HepG2 (cell line): ENCODE measurements at regions not wholly inside any gene's neighbourhood (a gene's known extent, or its start where the extent isn't known, plus 50 kb on each side); places are given as distances from the start of the nearest gene placed in this dataset.

Source experiments
- ATAC-seq: fragments of 200-7000 bp; cut with Tn5 transposase; 3 replicates; pipeline ENCODE4 v1.9.1; 2020; ENCODE audit warnings: mild to moderate bottlenecking, moderate library complexity
- BruUV-seq: library from RNA; stranded (reverse); fragments of 400-500 nt; replicated peaks from 2 replicates; lab custom pipeline; 2021; lab: Mats Ljungman, UMichigan
- CTCF ChIA-PET: fragments of 300-600 bp; formaldehyde crosslinking; extraction: SDS; loops from one replicate; lab custom pipeline; 2021; ENCODE audit warnings: low total read pairs, inconsistent platforms, low intra/inter-chr PET ratio; lab: Yijun Ruan, JAX
- POLR2A ChIA-PET: fragments of 350-600 bp; sonication (Branson Sonifier 250); formaldehyde crosslinking; loops from one replicate; lab custom pipeline; 2020; ENCODE audit warnings: antibody characterized with exemption, inconsistent platforms; lab: Yijun Ruan, JAX
- DNase-seq: peaks from one replicate; pipeline ENCODE4 v3.0.0-alpha.2; 2015; ENCODE audit warnings: low spot score
- FAIRE-seq: peaks from 3 replicates; lab custom pipeline; 2011; peaks lifted over from hg19 to GRCh38; lab: Jason Lieb, UNC
- H2AFZ ChIP-seq: one replicate; pipeline ENCODE4 v1.6.1; 2011; ENCODE audit warnings: low read length, inconsistent platforms
- H3K27ac ChIP-seq: fragments of 300-600 bp; 3 replicates; pipeline ENCODE4 v1.8.0; 2011; ENCODE audit warnings: mixed run types, mild to moderate bottlenecking, mixed read lengths, low read length, inconsistent platforms; ENCODE audit not compliant: insufficient read depth; ENCODE audit errors: extremely low read length
- H3K27me3 ChIP-seq, 2 experiments: fragments of 200-600 bp in 1 of 2; 2 replicates in 1 of 2; 3 replicates in 1 of 2; pipeline versions ENCODE4 v1.6.0 to v1.8.0; 2011; ENCODE audit warnings: low read length in 2 of 2, mild to moderate bottlenecking in 2 of 2, moderate library complexity in 2 of 2, inconsistent platforms in 1 of 2; ENCODE audit not compliant: insufficient read depth in 2 of 2, control insufficient read depth in 1 of 2
- H3K36me3 ChIP-seq, 2 experiments: fragments of 200-600 bp in 1 of 2; replicated peaks in 1 of 2; 2 replicates in 1 of 2; 3 replicates in 1 of 2; pipeline versions ENCODE4 v1.5.1 to v1.8.0; 2011; ENCODE audit warnings: low read length in 2 of 2, inconsistent platforms in 1 of 2; ENCODE audit not compliant: insufficient read depth in 2 of 2, control insufficient read depth in 1 of 2
- H3K4me1 ChIP-seq: 2 replicates; pipeline ENCODE4 v1.5.1; 2012; ENCODE audit warnings: low read length, inconsistent platforms; ENCODE audit not compliant: insufficient read depth
- H3K4me2 ChIP-seq: 2 replicates; pipeline ENCODE4 v1.6.0; 2011; ENCODE audit warnings: low read depth, low read length, inconsistent platforms
- H3K4me3 ChIP-seq, 3 experiments: fragments of 200-600 bp in 1 of 3; sonication (generic), shearing (Covaris generic) in 1 of 3; replicated peaks in 1 of 3; 2 replicates each; pipeline ENCODE4 v1.5.1; 2011 to 2016; ENCODE audit warnings: low read length in 3 of 3, inconsistent platforms in 2 of 3, low read depth in 2 of 3, mild to moderate bottlenecking in 2 of 3, control low read depth in 1 of 3, mixed read lengths in 1 of 3; ENCODE audit not compliant: insufficient read depth in 1 of 3
- H3K79me2 ChIP-seq: one replicate; pipeline ENCODE4 v1.6.1; 2011; ENCODE audit warnings: low read length, inconsistent platforms; ENCODE audit not compliant: insufficient read depth
- H3K9ac ChIP-seq: 2 replicates; pipeline ENCODE4 v1.6.0; 2011; ENCODE audit warnings: mild to moderate bottlenecking, low read depth, low read length, inconsistent platforms; ENCODE audit not compliant: insufficient read depth
- H3K9me3 ChIP-seq: 2 replicates; pipeline ENCODE4 v1.5.1; 2012; ENCODE audit warnings: mild to moderate bottlenecking, low read length
- H4K20me1 ChIP-seq: 2 replicates; pipeline ENCODE4 v1.6.0; 2011; ENCODE audit warnings: inconsistent platforms, mild to moderate bottlenecking, low read length, moderate library complexity; ENCODE audit not compliant: insufficient read depth
- FOXJ3 ChIP-seq: sonication (generic); formaldehyde crosslinking; IDR thresholded peaks from 2 replicates; pipeline ENCODE4 v1.4.0; 2020; ENCODE audit warnings: missing genetic modification reagents, mild to moderate bottlenecking, borderline replicate concordance
- HNRNPK ChIP-seq: fragments of 200-400 bp; formaldehyde crosslinking; IDR thresholded peaks from 2 replicates; pipeline ENCODE4 v1.6.1; 2018; ENCODE audit warnings: low read length, low read depth, moderate library complexity, mild to moderate bottlenecking; ENCODE audit not compliant: poor library complexity, severe bottlenecking
- NFE2L2 ChIP-seq: fragments of 150-350 bp; IDR thresholded peaks from 2 replicates; pipeline ENCODE4 v1.6.1; 2014; ENCODE audit warnings: low read length
- REL ChIP-seq: sonication (generic); formaldehyde crosslinking; conservative IDR thresholded peaks from 2 replicates; pipeline ENCODE4 v1.8.0; 2022; ENCODE audit warnings: mild to moderate bottlenecking, missing genetic modification reagents, moderate library complexity
- RFXAP ChIP-seq: sonication (generic); formaldehyde crosslinking; IDR thresholded peaks from 2 replicates; pipeline ENCODE4 v1.4.0; 2020; ENCODE audit warnings: missing genetic modification reagents, borderline replicate concordance
- ZNF20 ChIP-seq: sonication (generic); formaldehyde crosslinking; IDR thresholded peaks from 2 replicates; pipeline ENCODE4 v1.4.0; 2020; ENCODE audit warnings: mild to moderate bottlenecking, moderate library complexity, missing genetic modification reagents
- ZNF660 ChIP-seq: sonication (generic); formaldehyde crosslinking; IDR thresholded peaks from 2 replicates; pipeline ENCODE4 v1.5.1; 2020; ENCODE audit warnings: mild to moderate bottlenecking, low read depth, missing genetic modification reagents, borderline replicate concordance
- ZNF720 ChIP-seq: sonication (generic); formaldehyde crosslinking; IDR thresholded peaks from 2 replicates; pipeline ENCODE4 v1.4.0; 2020; ENCODE audit warnings: missing genetic modification reagents
- ZNF768 ChIP-seq: sonication (generic); formaldehyde crosslinking; IDR thresholded peaks from 2 replicates; pipeline ENCODE4 v1.4.0; 2020; ENCODE audit warnings: missing genetic modification reagents
- WGBS: methylation state at CpG from one replicate; pipeline ENCODE4 v1.1.6; 2017; ENCODE audit warnings: low lambda C conversion rate; 5-methylcytosine and 5-hydroxymethylcytosine counted together
- in situ Hi-C: cut with HindIII; loops from 2 replicates; pipeline ENCODE4 v1.10.0; 2017; ENCODE audit warnings: low pct_unique_long_range_greater_than_20kb; ENCODE audit not compliant: extremely low pct_ligation_motif_present
- intact Hi-C: fragments of 100-400 bp; cut with micrococcal nuclease; formaldehyde crosslinking; loops from one replicate; pipeline ENCODE4 v1.10.0; 2022; ENCODE audit not compliant: unreplicated experiment
- TF ChIP-seq, protein P1 (sequence below): sonication (generic); formaldehyde crosslinking; IDR thresholded peaks from 2 replicates; pipeline ENCODE4 v1.4.0; 2020; ENCODE audit warnings: missing genetic modification reagents, borderline replicate concordance
- TF ChIP-seq, protein P2 (sequence below): sonication (generic); formaldehyde crosslinking; IDR thresholded peaks from 2 replicates; pipeline ENCODE4 v1.5.0; 2020; ENCODE audit warnings: mild to moderate bottlenecking, low read depth, missing genetic modification reagents, borderline replicate concordance
- TF ChIP-seq, protein P3 (sequence below): sonication (generic); formaldehyde crosslinking; IDR thresholded peaks from 2 replicates; pipeline ENCODE4 v1.5.0; 2020; ENCODE audit warnings: mild to moderate bottlenecking, missing genetic modification reagents, borderline replicate concordance

DNA sequence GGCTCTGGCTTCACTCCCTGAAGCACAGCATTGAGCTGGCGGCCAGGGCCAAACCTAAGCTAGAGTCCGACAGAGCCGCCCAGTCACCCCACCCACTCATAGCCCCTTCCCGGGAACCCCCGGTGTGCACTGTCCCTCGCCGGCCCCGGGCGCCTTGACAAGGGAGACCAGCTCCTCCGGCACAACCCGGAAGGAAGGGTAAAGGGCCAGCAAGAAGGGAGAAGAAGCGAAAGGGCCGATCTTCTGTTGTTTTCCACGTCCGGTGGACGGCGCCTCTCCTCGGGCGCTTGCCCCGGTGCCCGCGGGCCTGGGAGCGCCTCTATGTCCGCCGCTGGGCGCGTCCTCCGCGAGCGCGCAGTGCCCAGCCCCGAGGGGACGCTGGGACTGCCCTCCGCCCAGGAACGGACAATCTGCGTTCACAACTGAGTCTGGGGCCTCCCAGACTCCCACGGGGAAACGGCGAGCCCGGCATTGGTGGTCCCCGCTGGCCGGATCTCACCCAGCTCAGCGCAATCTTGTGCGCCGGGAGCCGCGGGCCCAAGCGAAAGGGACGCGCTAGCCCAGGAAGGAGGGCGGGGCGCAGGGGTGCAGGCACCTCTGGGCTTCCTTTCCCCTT, 172.5 kb upstream of the MIR17HG start:
- Histone ChIP-seq H3K27ac (no peak overlapping the region), H3K4me3 (no peak overlapping the region), H3K4me1 (no peaks in the 10 kb centered on the region), H3K36me3 (no peaks in the 10 kb centered on the region), H2AFZ (no peak overlapping the region), H4K20me1 (no peaks in the 10 kb centered on the region), H3K9ac (no peak overlapping the region), H3K9me3 (no peaks in the 10 kb centered on the region), H3K4me2 (no peak overlapping the region), H3K27me3 (peaks cover 0 to 3% of the 10 kb centered on the region in 2 experiments; a peak in 1 of 5 replicates), H3K79me2 (no peaks in the 10 kb centered on the region)
- DNase-seq, result no peak
- 78% methylated on average over 5 of the region's 52 CpGs for WGBS
- ATAC-seq, result no peak
- intact Hi-C loops, result no loop called here
- no peak for TF ChIP-seq ZNF660 (CRISPR knock-in tag)
- TF ChIP-seq ZNF720 (CRISPR knock-in tag), result no peak
- no peak for TF ChIP-seq ZNF768 (CRISPR knock-in tag)
- ChIA-PET POLR2A (no interaction called here), CTCF (no interaction called here)
- in situ Hi-C loops, result no loop called here
- no peak for FAIRE-seq
- BruUV-seq, result no TSS peak

DNA sequence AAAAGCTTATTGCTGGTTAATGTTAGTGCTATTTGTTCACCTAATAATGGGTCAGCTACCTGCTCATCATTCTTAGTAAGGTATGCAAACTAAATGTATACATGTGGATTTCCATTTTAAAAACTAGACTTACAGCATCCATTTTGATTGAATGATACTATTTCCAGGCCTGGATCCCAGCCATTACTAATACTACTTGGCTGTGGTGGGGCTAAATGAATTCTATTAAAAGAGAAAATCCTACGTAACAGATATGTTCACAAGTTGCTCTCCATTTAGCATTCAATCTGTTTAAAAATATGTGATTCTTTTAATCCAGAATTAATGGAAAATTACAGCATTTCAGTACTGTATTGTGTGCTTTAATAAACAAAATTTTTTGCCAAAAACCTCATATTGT, 169.4 kb upstream of the MIR17HG start:
- 38% methylated on average over 1 of the region's 1 CpG for WGBS
- Histone ChIP-seq H3K4me2 (no peak overlapping the region), H3K27me3 (peaks cover 0 to 3% of the 10 kb centered on the region in 2 experiments; a peak in 3 of 5 replicates), H3K27ac (no peak overlapping the region), H2AFZ (no peak overlapping the region), H3K9me3 (no peaks in the 10 kb centered on the region), H3K79me2 (no peaks in the 10 kb centered on the region), H3K36me3 (no peaks in the 10 kb centered on the region), H4K20me1 (no peaks in the 10 kb centered on the region), H3K4me3 (no peak overlapping the region), H3K9ac (no peak overlapping the region), H3K4me1 (no peaks in the 10 kb centered on the region)
- ATAC-seq (no peak), FAIRE-seq (no peak), DNase-seq (no peak)
- CTCF ChIA-PET, result no interaction called here
- intact Hi-C loops, result no loop called here
- in situ Hi-C loops, result no loop called here
- POLR2A ChIA-PET, result no interaction called here
- BruUV-seq, result no TSS peak
- TF ChIP-seq RFXAP (CRISPR knock-in tag) (no peak), FOXJ3 (CRISPR knock-in tag) (no peak), HNRNPK (no peak), REL (CRISPR knock-in tag) (no peak), ZNF20 (CRISPR knock-in tag) (no peak), NFE2L2 (no peak)
- TF ChIP-seq, protein P1, sequence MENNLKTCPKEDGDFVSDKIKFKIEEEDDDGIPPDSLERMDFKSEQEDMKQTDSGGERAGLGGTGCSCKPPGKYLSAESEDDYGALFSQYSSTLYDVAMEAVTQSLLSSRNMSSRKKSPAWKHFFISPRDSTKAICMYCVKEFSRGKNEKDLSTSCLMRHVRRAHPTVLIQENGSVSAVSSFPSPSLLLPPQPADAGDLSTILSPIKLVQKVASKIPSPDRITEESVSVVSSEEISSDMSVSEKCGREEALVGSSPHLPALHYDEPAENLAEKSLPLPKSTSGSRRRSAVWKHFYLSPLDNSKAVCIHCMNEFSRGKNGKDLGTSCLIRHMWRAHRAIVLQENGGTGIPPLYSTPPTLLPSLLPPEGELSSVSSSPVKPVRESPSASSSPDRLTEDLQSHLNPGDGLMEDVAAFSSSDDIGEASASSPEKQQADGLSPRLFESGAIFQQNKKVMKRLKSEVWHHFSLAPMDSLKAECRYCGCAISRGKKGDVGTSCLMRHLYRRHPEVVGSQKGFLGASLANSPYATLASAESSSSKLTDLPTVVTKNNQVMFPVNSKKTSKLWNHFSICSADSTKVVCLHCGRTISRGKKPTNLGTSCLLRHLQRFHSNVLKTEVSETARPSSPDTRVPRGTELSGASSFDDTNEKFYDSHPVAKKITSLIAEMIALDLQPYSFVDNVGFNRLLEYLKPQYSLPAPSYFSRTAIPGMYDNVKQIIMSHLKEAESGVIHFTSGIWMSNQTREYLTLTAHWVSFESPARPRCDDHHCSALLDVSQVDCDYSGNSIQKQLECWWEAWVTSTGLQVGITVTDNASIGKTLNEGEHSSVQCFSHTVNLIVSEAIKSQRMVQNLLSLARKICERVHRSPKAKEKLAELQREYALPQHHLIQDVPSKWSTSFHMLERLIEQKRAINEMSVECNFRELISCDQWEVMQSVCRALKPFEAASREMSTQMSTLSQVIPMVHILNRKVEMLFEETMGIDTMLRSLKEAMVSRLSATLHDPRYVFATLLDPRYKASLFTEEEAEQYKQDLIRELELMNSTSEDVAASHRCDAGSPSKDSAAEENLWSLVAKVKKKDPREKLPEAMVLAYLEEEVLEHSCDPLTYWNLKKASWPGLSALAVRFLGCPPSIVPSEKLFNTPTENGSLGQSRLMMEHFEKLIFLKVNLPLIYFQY (CRISPR knock-in tag), result no peak
- TF ChIP-seq, protein P2, sequence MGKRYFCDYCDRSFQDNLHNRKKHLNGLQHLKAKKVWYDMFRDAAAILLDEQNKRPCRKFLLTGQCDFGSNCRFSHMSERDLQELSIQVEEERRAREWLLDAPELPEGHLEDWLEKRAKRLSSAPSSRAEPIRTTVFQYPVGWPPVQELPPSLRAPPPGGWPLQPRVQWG, result no peak
- TF ChIP-seq, protein P3, sequence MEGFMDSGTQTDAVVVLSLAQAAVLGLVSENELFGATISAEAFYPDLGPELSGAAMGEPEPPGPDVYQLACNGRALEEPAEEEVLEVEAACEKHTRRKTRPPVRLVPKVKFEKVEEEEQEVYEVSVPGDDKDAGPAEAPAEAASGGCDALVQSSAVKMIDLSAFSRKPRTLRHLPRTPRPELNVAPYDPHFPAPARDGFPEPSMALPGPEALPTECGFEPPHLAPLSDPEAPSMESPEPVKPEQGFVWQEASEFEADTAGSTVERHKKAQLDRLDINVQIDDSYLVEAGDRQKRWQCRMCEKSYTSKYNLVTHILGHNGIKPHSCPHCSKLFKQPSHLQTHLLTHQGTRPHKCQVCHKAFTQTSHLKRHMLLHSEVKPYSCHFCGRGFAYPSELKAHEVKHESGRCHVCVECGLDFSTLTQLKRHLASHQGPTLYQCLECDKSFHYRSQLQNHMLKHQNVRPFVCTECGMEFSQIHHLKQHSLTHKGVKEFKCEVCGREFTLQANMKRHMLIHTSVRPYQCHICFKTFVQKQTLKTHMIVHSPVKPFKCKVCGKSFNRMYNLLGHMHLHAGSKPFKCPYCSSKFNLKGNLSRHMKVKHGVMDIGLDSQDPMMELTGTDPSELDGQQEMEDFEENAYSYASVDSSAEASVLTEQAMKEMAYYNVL (CRISPR knock-in tag), result no peak
